A673 (cell line): ENCODE measurements at regions not wholly inside any gene's neighbourhood (a gene's known extent, or its start where the extent isn't known, plus 50 kb on each side); places are given as distances from the start of the nearest gene placed in this dataset.

Experiments
- CTCF ChIP-seq: fragments of 300-800, 200-600 bp; sonication (generic); conservative IDR thresholded peaks from 2 replicates; pipeline ENCODE4 v1.5.1; 2017; ENCODE audit warnings: low read depth, mild to moderate bottlenecking, antibody characterized with exemption, low read length, moderate library complexity, mixed read lengths
- EZH2 ChIP-seq: fragments of 200-600 bp; sonication (generic); IDR thresholded peaks from 2 replicates; pipeline ENCODE4 v1.6.1; 2017; ENCODE audit warnings: borderline replicate concordance, low read depth, mild to moderate bottlenecking, mixed read lengths, antibody characterized with exemption, low read length; ENCODE audit not compliant: poor library complexity, severe bottlenecking

GRCh38 chr22:47411006-47411405, 648.6 kb downstream of the TBC1D22A start:
- TF ChIP-seq EZH2 = no peak
- TF ChIP-seq CTCF = no peak
